ENCODE measurements at regions not wholly inside any gene's neighbourhood (a gene's known extent, or its start where the extent isn't known, plus 50 kb on each side); places are given as distances from the start of the nearest gene placed in this dataset.

- no peaks in the 10 kb centered on the region for H3K4me1 ChIP-seq (ENCODE audit: control insufficient read depth, insufficient read depth, low read length, poor library complexity, severe bottlenecking)
- no peak overlapping the region for H3K27ac ChIP-seq (ENCODE audit: insufficient read depth, low read length, poor library complexity, severe bottlenecking)
- H3K36me3 ChIP-seq (ENCODE audit: control insufficient read depth, insufficient read depth, low read length), result no peaks in the 10 kb centered on the region
- H3K4me3 ChIP-seq (ENCODE audit: insufficient read depth, low read depth, low read length, poor library complexity, severe bottlenecking), result no peak overlapping the region
- no peaks in the 10 kb centered on the region for H3K9me3 ChIP-seq (ENCODE audit: control insufficient read depth, low read length)
- no peaks in the 10 kb centered on the region for H3K27me3 ChIP-seq (replicated peaks; ENCODE audit: control insufficient read depth, insufficient read depth, low read length, poor library complexity, severe bottlenecking)
- DNase-seq, result no peak
These were observed 575.4 kb downstream of the SPRY1 start for GRCh38 chr4:123972031-123972430.

GRCh38 chr4:123974386-123975149 is 578.0 kb downstream of the SPRY1 start:
- H3K4me1 ChIP-seq (ENCODE audit: control insufficient read depth, insufficient read depth, low read length, poor library complexity, severe bottlenecking), result no peaks in the 10 kb centered on the region
- no peak overlapping the region for H3K27ac ChIP-seq (ENCODE audit: insufficient read depth, low read length, poor library complexity, severe bottlenecking)
- H3K4me3 ChIP-seq (ENCODE audit: insufficient read depth, low read depth, low read length, poor library complexity, severe bottlenecking), result no peak overlapping the region
- DNase-seq, result no peak
- no peaks in the 10 kb centered on the region for H3K27me3 ChIP-seq (replicated peaks; ENCODE audit: control insufficient read depth, insufficient read depth, low read length, poor library complexity, severe bottlenecking)
- no peaks in the 10 kb centered on the region for H3K36me3 ChIP-seq (ENCODE audit: control insufficient read depth, insufficient read depth, low read length)
- H3K9me3 ChIP-seq (ENCODE audit: control insufficient read depth, low read length), result no peaks in the 10 kb centered on the region

- H3K4me3 ChIP-seq (ENCODE audit: insufficient read depth, low read depth, low read length, poor library complexity, severe bottlenecking), result no peak overlapping the region
- H3K4me1 ChIP-seq (ENCODE audit: control insufficient read depth, insufficient read depth, low read length, poor library complexity, severe bottlenecking), result no peaks in the 10 kb centered on the region
- H3K27me3 ChIP-seq (replicated peaks; ENCODE audit: control insufficient read depth, insufficient read depth, low read length, poor library complexity, severe bottlenecking), result no peaks in the 10 kb centered on the region
- no peaks in the 10 kb centered on the region for H3K9me3 ChIP-seq (ENCODE audit: control insufficient read depth, low read length)
- no peaks in the 10 kb centered on the region for H3K36me3 ChIP-seq (ENCODE audit: control insufficient read depth, insufficient read depth, low read length)
- DNase-seq, result no peak
- no peak overlapping the region for H3K27ac ChIP-seq (ENCODE audit: insufficient read depth, low read length, poor library complexity, severe bottlenecking)
These were observed 579.7 kb downstream of the SPRY1 start for GRCh38 chr4:123976285-123976684.

- no peaks in the 10 kb centered on the region for H3K9me3 ChIP-seq (ENCODE audit: control insufficient read depth, low read length)
- no peak overlapping the region for H3K27ac ChIP-seq (ENCODE audit: insufficient read depth, low read length, poor library complexity, severe bottlenecking)
These were observed 580.2 kb downstream of the SPRY1 start for GRCh38 chr4:123976819-123977218.

GRCh38 chr4:123977641-123978081 is 581.1 kb downstream of the SPRY1 start:
- Histone ChIP-seq H3K27me3 (replicated peaks; ENCODE audit: control insufficient read depth, insufficient read depth, low read length, poor library complexity, severe bottlenecking) (no peaks in the 10 kb centered on the region), H3K4me3 (ENCODE audit: insufficient read depth, low read depth, low read length, poor library complexity, severe bottlenecking) (no peak overlapping the region)

More at GRCh38 chr4:123976819-123977218, 580.2 kb downstream of the SPRY1 start:
- no peaks in the 10 kb centered on the region for H3K36me3 ChIP-seq (ENCODE audit: control insufficient read depth, insufficient read depth, low read length)
- H3K27me3 ChIP-seq (replicated peaks; ENCODE audit: control insufficient read depth, insufficient read depth, low read length, poor library complexity, severe bottlenecking), result no peaks in the 10 kb centered on the region
- H3K4me3 ChIP-seq (ENCODE audit: insufficient read depth, low read depth, low read length, poor library complexity, severe bottlenecking), result no peak overlapping the region
- no peaks in the 10 kb centered on the region for H3K4me1 ChIP-seq (ENCODE audit: control insufficient read depth, insufficient read depth, low read length, poor library complexity, severe bottlenecking)
- DNase-seq, result no peak

GRCh38 chr4:123978637-123979036 is 582.0 kb downstream of the SPRY1 start:
- Histone ChIP-seq H3K9me3 (ENCODE audit: control insufficient read depth, low read length) (no peaks in the 10 kb centered on the region), H3K27ac (ENCODE audit: insufficient read depth, low read length, poor library complexity, severe bottlenecking) (no peak overlapping the region), H3K27me3 (replicated peaks; ENCODE audit: control insufficient read depth, insufficient read depth, low read length, poor library complexity, severe bottlenecking) (no peaks in the 10 kb centered on the region), H3K4me3 (ENCODE audit: insufficient read depth, low read depth, low read length, poor library complexity, severe bottlenecking) (no peak overlapping the region), H3K4me1 (ENCODE audit: control insufficient read depth, insufficient read depth, low read length, poor library complexity, severe bottlenecking) (no peaks in the 10 kb centered on the region), H3K36me3 (ENCODE audit: control insufficient read depth, insufficient read depth, low read length) (no peaks in the 10 kb centered on the region)
- no peak for DNase-seq

More at GRCh38 chr4:123977641-123978081, 581.1 kb downstream of the SPRY1 start:
- DNase-seq, result no peak
- no peaks in the 10 kb centered on the region for H3K9me3 ChIP-seq (ENCODE audit: control insufficient read depth, low read length)
- no peaks in the 10 kb centered on the region for H3K36me3 ChIP-seq (ENCODE audit: control insufficient read depth, insufficient read depth, low read length)
- no peak overlapping the region for H3K27ac ChIP-seq (ENCODE audit: insufficient read depth, low read length, poor library complexity, severe bottlenecking)
- no peaks in the 10 kb centered on the region for H3K4me1 ChIP-seq (ENCODE audit: control insufficient read depth, insufficient read depth, low read length, poor library complexity, severe bottlenecking)

GRCh38 chr4:123980736-123981300 is 584.2 kb downstream of the SPRY1 start:
- Histone ChIP-seq H3K36me3 (ENCODE audit: control insufficient read depth, insufficient read depth, low read length) (no peaks in the 10 kb centered on the region), H3K9me3 (ENCODE audit: control insufficient read depth, low read length) (no peaks in the 10 kb centered on the region), H3K4me1 (ENCODE audit: control insufficient read depth, insufficient read depth, low read length, poor library complexity, severe bottlenecking) (no peaks in the 10 kb centered on the region), H3K27ac (ENCODE audit: insufficient read depth, low read length, poor library complexity, severe bottlenecking) (no peak overlapping the region), H3K4me3 (ENCODE audit: insufficient read depth, low read depth, low read length, poor library complexity, severe bottlenecking) (no peak overlapping the region), H3K27me3 (replicated peaks; ENCODE audit: control insufficient read depth, insufficient read depth, low read length, poor library complexity, severe bottlenecking) (no peaks in the 10 kb centered on the region)
- no peak for DNase-seq

- H3K4me3 ChIP-seq (ENCODE audit: insufficient read depth, low read depth, low read length, poor library complexity, severe bottlenecking), result no peak overlapping the region
- H3K27ac ChIP-seq (ENCODE audit: insufficient read depth, low read length, poor library complexity, severe bottlenecking), result no peak overlapping the region
- no peaks in the 10 kb centered on the region for H3K9me3 ChIP-seq (ENCODE audit: control insufficient read depth, low read length)
- DNase-seq, result no peak
- H3K27me3 ChIP-seq (replicated peaks; ENCODE audit: control insufficient read depth, insufficient read depth, low read length, poor library complexity, severe bottlenecking), result no peaks in the 10 kb centered on the region
- no peaks in the 10 kb centered on the region for H3K36me3 ChIP-seq (ENCODE audit: control insufficient read depth, insufficient read depth, low read length)
- no peaks in the 10 kb centered on the region for H3K4me1 ChIP-seq (ENCODE audit: control insufficient read depth, insufficient read depth, low read length, poor library complexity, severe bottlenecking)
These were observed 588.3 kb downstream of the SPRY1 start for GRCh38 chr4:123984886-123985285.

GRCh38 chr4:123986268-123986798 is 589.7 kb downstream of the SPRY1 start:
- no peaks in the 10 kb centered on the region for H3K36me3 ChIP-seq (ENCODE audit: control insufficient read depth, insufficient read depth, low read length)

GRCh38 chr4:123987408-123987807 is 590.8 kb downstream of the SPRY1 start:
- H3K4me3 ChIP-seq (ENCODE audit: insufficient read depth, low read depth, low read length, poor library complexity, severe bottlenecking), result no peak overlapping the region
- no peak for DNase-seq
- H3K9me3 ChIP-seq (ENCODE audit: control insufficient read depth, low read length), result no peaks in the 10 kb centered on the region
- no peaks in the 10 kb centered on the region for H3K36me3 ChIP-seq (ENCODE audit: control insufficient read depth, insufficient read depth, low read length)
- no peak overlapping the region for H3K27ac ChIP-seq (ENCODE audit: insufficient read depth, low read length, poor library complexity, severe bottlenecking)
- no peaks in the 10 kb centered on the region for H3K27me3 ChIP-seq (replicated peaks; ENCODE audit: control insufficient read depth, insufficient read depth, low read length, poor library complexity, severe bottlenecking)
- no peaks in the 10 kb centered on the region for H3K4me1 ChIP-seq (ENCODE audit: control insufficient read depth, insufficient read depth, low read length, poor library complexity, severe bottlenecking)

More at GRCh38 chr4:123986268-123986798, 589.7 kb downstream of the SPRY1 start:
- DNase-seq, result no peak
- Histone ChIP-seq H3K4me3 (ENCODE audit: insufficient read depth, low read depth, low read length, poor library complexity, severe bottlenecking) (no peak overlapping the region), H3K9me3 (ENCODE audit: control insufficient read depth, low read length) (no peaks in the 10 kb centered on the region), H3K4me1 (ENCODE audit: control insufficient read depth, insufficient read depth, low read length, poor library complexity, severe bottlenecking) (no peaks in the 10 kb centered on the region), H3K27ac (ENCODE audit: insufficient read depth, low read length, poor library complexity, severe bottlenecking) (no peak overlapping the region), H3K27me3 (replicated peaks; ENCODE audit: control insufficient read depth, insufficient read depth, low read length, poor library complexity, severe bottlenecking) (no peaks in the 10 kb centered on the region)

All from effector memory CD4-positive, alpha-beta T cell (primary cell).